Cardiac fibroblast (primary cell): ENCODE measurements at regions not wholly inside any gene's neighbourhood (a gene's known extent, or its start where the extent isn't known, plus 50 kb on each side); places are given as distances from the start of the nearest gene placed in this dataset.

Experiments
- DNase-seq, 2 donors: peaks; one replicate each; pipeline versions ENCODE4 v3.0.0 to v3.0.0-alpha.2; 2010; ENCODE audit warnings: low read depth in 2 of 2
- H3K4me3 ChIP-seq, 2 donors: replicated peaks in 1 of 2; 1 replicate in 1 of 2; 2 replicates in 1 of 2; pipeline ENCODE4 v1.5.1; 2011; ENCODE audit warnings: low read depth in 2 of 2, low read length in 2 of 2, mild to moderate bottlenecking in 2 of 2, moderate library complexity in 1 of 2
- CTCF ChIP-seq: IDR thresholded peaks from one replicate; pipeline ENCODE4 v1.5.1; 2011; ENCODE audit warnings: low read depth, mild to moderate bottlenecking, low read length, inconsistent platforms

GRCh38 chr14:34254031-34254430, 208.0 kb downstream of the SPTSSA start:
- DNase-seq, result no peak
- H3K4me3 ChIP-seq, result no peak overlapping the region
- TF ChIP-seq CTCF, result no peak

- TF ChIP-seq CTCF, result no peak
- H3K4me3 ChIP-seq, result no peak overlapping the region
- DNase-seq, result no peak
Measured at GRCh38 chr14:34252227-34252626, 209.8 kb downstream of the SPTSSA start.

GRCh38 chr14:34251662-34252061, 210.4 kb downstream of the SPTSSA start:
- no peak for DNase-seq
- H3K4me3 ChIP-seq, result no peak overlapping the region
- TF ChIP-seq CTCF, result no peak

- no peak for TF ChIP-seq CTCF
- no peak overlapping the region for H3K4me3 ChIP-seq
- no peak for DNase-seq
Measured at GRCh38 chr14:34250959-34251358, 211.1 kb downstream of the SPTSSA start.

- no peak for TF ChIP-seq CTCF
- no peak overlapping the region for H3K4me3 ChIP-seq
- no peak for DNase-seq
Measured at GRCh38 chr14:34247605-34248004, 214.4 kb downstream of the SPTSSA start.

GRCh38 chr14:34246206-34246605, 215.8 kb downstream of the SPTSSA start:
- no peak overlapping the region for H3K4me3 ChIP-seq
- no peak for DNase-seq
- TF ChIP-seq CTCF, result no peak

- H3K4me3 ChIP-seq, result no peak overlapping the region
- no peak for DNase-seq
- TF ChIP-seq CTCF, result no peak
Measured at GRCh38 chr14:34243401-34243800, 218.6 kb downstream of the SPTSSA start.
